C4-2B (cell line): ENCODE measurements at regions not wholly inside any gene's neighbourhood (a gene's known extent, or its start where the extent isn't known, plus 50 kb on each side); places are given as distances from the start of the nearest gene placed in this dataset.

Experiments used
- CTCF ChIP-seq: fragments of 450-650 bp; conservative IDR thresholded peaks from 2 replicates; pipeline ENCODE4 v1.5.1; 2017; ENCODE audit warnings: mild to moderate bottlenecking
- ZFX ChIP-seq: fragments of 450-650 bp; IDR thresholded peaks from 2 replicates; pipeline ENCODE4 v1.6.1; 2017

GRCh38 chr10:120042705-120043104 is 150.2 kb downstream of the SEC23IP start:
- TF ChIP-seq CTCF = no peak
- TF ChIP-seq ZFX = no peak
